ENCODE measurements at regions not wholly inside any gene's neighbourhood (a gene's known extent, or its start where the extent isn't known, plus 50 kb on each side); places are given as distances from the start of the nearest gene placed in this dataset.
A peak's percentile ranks its signal among the peaks of the same experiment; 100 is the strongest.

DNA sequence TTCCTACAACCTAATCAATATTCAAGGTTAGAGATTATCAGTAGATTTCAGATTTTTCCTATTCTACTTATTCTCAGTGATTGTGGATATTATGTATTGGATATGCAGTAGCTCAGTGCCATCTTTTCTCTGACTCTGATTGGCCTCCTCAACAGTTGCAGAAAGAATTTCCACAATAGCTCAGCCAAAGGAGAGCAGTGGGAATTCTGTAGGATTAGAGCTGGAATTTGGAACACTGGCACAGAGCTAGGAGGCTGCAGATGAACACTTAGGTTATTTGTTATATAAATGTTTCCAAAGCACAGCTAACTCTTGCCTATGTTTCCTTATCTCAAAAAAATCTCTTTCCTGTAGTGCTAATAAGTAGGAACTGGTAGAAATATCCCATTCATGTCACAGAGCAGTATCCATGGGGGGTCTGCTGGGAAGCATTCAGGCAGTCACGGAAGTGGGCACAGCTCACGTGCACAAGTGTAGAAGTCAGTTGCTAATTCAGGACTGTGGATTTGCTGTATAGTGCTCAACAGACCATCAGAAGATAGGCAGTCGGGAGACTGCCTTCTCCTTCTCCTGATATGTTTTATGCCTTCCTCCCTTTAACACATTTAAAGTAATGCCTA lies 116.2 kb upstream of the TMEM260 start:
- no peak overlapping the region for H2AFZ ChIP-seq (ENCODE audit: low read depth, low read length, severe bottlenecking)
- TF ChIP-seq, protein P1, sequence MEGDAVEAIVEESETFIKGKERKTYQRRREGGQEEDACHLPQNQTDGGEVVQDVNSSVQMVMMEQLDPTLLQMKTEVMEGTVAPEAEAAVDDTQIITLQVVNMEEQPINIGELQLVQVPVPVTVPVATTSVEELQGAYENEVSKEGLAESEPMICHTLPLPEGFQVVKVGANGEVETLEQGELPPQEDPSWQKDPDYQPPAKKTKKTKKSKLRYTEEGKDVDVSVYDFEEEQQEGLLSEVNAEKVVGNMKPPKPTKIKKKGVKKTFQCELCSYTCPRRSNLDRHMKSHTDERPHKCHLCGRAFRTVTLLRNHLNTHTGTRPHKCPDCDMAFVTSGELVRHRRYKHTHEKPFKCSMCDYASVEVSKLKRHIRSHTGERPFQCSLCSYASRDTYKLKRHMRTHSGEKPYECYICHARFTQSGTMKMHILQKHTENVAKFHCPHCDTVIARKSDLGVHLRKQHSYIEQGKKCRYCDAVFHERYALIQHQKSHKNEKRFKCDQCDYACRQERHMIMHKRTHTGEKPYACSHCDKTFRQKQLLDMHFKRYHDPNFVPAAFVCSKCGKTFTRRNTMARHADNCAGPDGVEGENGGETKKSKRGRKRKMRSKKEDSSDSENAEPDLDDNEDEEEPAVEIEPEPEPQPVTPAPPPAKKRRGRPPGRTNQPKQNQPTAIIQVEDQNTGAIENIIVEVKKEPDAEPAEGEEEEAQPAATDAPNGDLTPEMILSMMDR (IDR thresholded peaks at IDR 0.05; ENCODE audit: insufficient read depth, low read length, poor library complexity, severe bottlenecking): no peak
- H3K36me3 ChIP-seq (ENCODE audit: low read length): no peaks in the 10 kb centered on the region
- H4K20me1 ChIP-seq (ENCODE audit: low read depth, low read length): no peaks in the 10 kb centered on the region
- no peak overlapping the region for H3K4me3 ChIP-seq (ENCODE audit: insufficient read depth, low read length, poor library complexity, severe bottlenecking)
- H3F3A ChIP-seq (ENCODE audit: insufficient read depth): no peaks in the 10 kb centered on the region
- no peaks in the 10 kb centered on the region for H3K9me2 ChIP-seq (replicated peaks; ENCODE audit: insufficient read depth, low read length)
- H3K27ac ChIP-seq (ENCODE audit: low read depth, low read length): no peak overlapping the region
- no peaks in the 10 kb centered on the region for H3K79me2 ChIP-seq (ENCODE audit: insufficient read depth, low read length)
- H3K4me2 ChIP-seq (ENCODE audit: low read depth, low read length, poor library complexity, severe bottlenecking): no peak overlapping the region
- H3K9ac ChIP-seq (ENCODE audit: low read length): no peak overlapping the region
- H3K27me3 ChIP-seq (ENCODE audit: low read length): 0 out of 2 replicates have a peak, but pooled peaks cover 3% of the 10 kb centered on the region
- H3K9me3 ChIP-seq (ENCODE audit: insufficient read depth, low read length): no peaks in the 10 kb centered on the region

DNA sequence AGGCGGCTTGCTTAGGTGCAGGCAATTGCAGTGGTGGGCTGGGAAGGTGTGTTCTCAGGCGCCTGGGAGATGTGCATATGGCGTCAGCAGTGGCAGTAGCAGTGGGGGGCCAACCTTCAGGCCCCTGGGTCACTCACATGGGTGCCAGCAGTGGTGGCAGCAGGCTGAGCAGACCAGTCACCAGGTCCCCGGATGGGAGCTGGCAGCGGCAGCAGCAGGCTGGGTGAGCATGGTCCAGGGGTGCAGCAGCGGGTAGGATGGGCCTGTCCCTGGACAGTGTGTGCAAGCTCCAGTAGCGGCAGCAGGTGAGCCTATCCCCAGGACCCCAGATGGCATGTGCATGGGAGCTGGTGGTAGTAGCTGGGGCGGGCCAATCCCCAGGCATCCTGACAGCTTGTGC lies 108.5 kb upstream of the TMEM260 start:
- no peaks in the 10 kb centered on the region for H3F3A ChIP-seq (ENCODE audit: insufficient read depth)
- TF ChIP-seq EZH2phosphoT487 (conservative IDR thresholded peaks at IDR 0.05; ENCODE audit: low read length): no peak
- TF ChIP-seq, protein P1 (IDR thresholded peaks at IDR 0.05; ENCODE audit: insufficient read depth, low read length, poor library complexity, severe bottlenecking): no peak
- no peaks in the 10 kb centered on the region for H3K27me3 ChIP-seq (ENCODE audit: low read length)
- no peak overlapping the region for H3K9ac ChIP-seq (ENCODE audit: low read length)
- no peak overlapping the region for H3K27ac ChIP-seq (ENCODE audit: low read depth, low read length)
- no peak overlapping the region for H3K4me3 ChIP-seq (ENCODE audit: insufficient read depth, low read length, poor library complexity, severe bottlenecking)
- H4K20me1 ChIP-seq (ENCODE audit: low read depth, low read length): no peaks in the 10 kb centered on the region
- H2AFZ ChIP-seq (ENCODE audit: low read depth, low read length, severe bottlenecking): no peak overlapping the region
- no peaks in the 10 kb centered on the region for H3K9me2 ChIP-seq (replicated peaks; ENCODE audit: insufficient read depth, low read length)
- no peaks in the 10 kb centered on the region for H3K36me3 ChIP-seq (ENCODE audit: low read length)
- H3K9me3 ChIP-seq (ENCODE audit: insufficient read depth, low read length): no peaks in the 10 kb centered on the region
- no peaks in the 10 kb centered on the region for H3K79me2 ChIP-seq (ENCODE audit: insufficient read depth, low read length)
- H3K4me2 ChIP-seq (ENCODE audit: low read depth, low read length, poor library complexity, severe bottlenecking): no peak overlapping the region

DNA sequence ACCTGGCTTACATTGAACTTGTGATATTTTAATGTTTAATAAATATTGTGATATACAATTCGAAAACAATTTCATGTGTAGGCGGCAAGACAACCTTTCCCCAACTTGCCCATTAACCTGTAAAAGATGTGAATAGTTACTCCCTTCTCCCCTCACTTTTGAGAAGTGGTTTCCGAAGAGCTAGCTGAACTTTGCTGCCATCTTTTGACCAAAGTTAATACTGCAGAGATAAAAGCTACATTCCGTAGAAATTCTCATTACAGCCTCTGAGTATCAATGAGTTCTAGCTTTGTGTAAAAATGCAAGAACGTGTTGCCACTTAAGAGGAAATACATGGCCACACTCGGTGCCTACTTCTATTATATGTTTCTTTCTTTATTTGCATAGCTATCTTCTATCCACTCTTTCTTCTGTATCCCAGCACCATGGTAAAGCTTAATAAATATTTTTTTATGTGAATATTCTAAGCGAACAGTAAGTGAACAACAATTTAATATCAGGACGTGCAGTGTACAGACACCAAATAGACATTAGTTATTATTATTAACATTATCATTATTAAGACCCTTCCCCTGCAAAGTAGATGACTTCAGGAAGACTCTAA lies 105.1 kb upstream of the TMEM260 start:
- H3K27me3 ChIP-seq (ENCODE audit: low read length): no peaks in the 10 kb centered on the region
- no peaks in the 10 kb centered on the region for H3K9me2 ChIP-seq (replicated peaks; ENCODE audit: insufficient read depth, low read length)
- H3K4me2 ChIP-seq (ENCODE audit: low read depth, low read length, poor library complexity, severe bottlenecking): no peak overlapping the region
- H2AFZ ChIP-seq (ENCODE audit: low read depth, low read length, severe bottlenecking): no peak overlapping the region
- no peaks in the 10 kb centered on the region for H3K9me3 ChIP-seq (ENCODE audit: insufficient read depth, low read length)
- no peaks in the 10 kb centered on the region for H3K79me2 ChIP-seq (ENCODE audit: insufficient read depth, low read length)
- no peaks in the 10 kb centered on the region for H4K20me1 ChIP-seq (ENCODE audit: low read depth, low read length)
- H3K27ac ChIP-seq (ENCODE audit: low read depth, low read length): no peak overlapping the region
- TF ChIP-seq, protein P1 (IDR thresholded peaks at IDR 0.05; ENCODE audit: insufficient read depth, low read length, poor library complexity, severe bottlenecking): peak; percentile 65
- TF ChIP-seq EZH2phosphoT487 (conservative IDR thresholded peaks at IDR 0.05; ENCODE audit: low read length): no peak
- H3F3A ChIP-seq (ENCODE audit: insufficient read depth): no peaks in the 10 kb centered on the region
- H3K36me3 ChIP-seq (ENCODE audit: low read length): no peaks in the 10 kb centered on the region
- no peak overlapping the region for H3K4me3 ChIP-seq (ENCODE audit: insufficient read depth, low read length, poor library complexity, severe bottlenecking)
- H3K9ac ChIP-seq (ENCODE audit: low read length): no peak overlapping the region
